ENCODE measurements at regions not wholly inside any gene's neighbourhood (a gene's known extent, or its start where the extent isn't known, plus 50 kb on each side); places are given as distances from the start of the nearest gene placed in this dataset.

DNA sequence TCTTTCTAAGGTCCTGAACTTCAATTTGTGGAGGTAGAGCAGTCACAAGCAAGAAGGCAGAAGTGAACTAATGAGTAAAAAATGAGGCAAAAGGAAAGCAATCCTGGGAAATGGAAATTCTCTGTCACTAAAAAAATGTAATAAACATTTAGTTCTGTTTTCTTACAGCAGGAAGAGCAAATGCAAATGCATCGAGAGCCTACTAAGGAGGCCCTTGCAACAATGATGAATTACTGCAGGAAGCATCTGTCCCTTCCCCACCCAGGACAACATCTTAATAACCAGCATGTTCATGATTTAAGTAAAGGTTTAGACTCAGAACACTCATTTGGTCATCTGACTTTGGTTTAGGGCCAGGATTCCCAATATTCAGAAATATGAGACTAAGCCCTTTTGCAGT lies 341.4 kb upstream of the NOCT start:
- TF ChIP-seq GATA2 (IDR thresholded peaks at IDR 0.05; ENCODE audit: low read depth, low read length) (no peak), GATA3 (IDR thresholded peaks at IDR 0.05; ENCODE audit: low read depth, low read length) (no peak)

All from SH-SY5Y (cell line).